ENCODE measurements at regions not wholly inside any gene's neighbourhood (a gene's known extent, or its start where the extent isn't known, plus 50 kb on each side); places are given as distances from the start of the nearest gene placed in this dataset.

DNA sequence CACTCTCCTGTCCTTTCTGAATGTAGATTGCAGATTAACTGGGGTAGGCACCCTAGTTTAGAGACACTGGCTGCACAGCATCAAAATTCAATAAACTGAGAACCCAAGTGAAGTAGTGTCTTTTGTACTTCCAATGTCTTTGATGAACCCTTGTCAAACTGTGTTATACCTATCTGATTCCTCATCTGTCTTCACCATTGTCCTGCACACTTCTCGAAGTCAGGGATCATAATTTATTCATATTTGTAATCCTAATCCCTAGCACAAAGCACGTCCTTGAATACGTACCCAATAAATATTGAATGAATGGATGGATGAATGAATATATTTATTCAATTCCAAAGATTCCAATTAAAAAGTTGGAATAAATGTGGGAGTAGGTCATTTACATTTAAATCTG is 256.6 kb upstream of the PTBP2 start:
- Mint-ChIP-seq H3K9me3 (peaks cover 0 to 4% (median 3%) of the 10 kb centered on the region in 7 donors), H3K36me3 (no peaks in the 10 kb centered on the region)

DNA sequence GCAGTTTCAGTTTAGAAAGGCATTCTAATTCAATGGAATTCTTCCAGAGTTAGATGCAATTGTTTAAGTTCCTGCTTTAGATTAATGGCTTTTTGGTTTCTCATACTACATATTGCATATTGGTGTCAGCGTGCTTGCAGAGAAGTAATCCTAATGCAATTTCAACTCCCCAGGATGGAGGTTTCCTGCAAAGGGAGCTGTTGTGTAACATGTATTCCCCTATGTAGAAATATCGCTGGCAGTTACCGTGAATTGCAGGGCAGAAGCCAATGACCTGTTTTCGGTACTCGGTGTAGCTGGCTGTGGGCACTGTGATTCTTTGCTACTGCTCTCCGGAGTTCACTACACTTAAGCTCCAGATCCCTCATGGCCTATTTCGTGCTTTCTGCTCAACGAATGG is 256.1 kb upstream of the PTBP2 start:
- Mint-ChIP-seq H3K27me3 (ENCODE audit: low read depth in 3 of 3) (no peaks in the 10 kb centered on the region), H3K4me1 (peaks cover 2% of the 10 kb centered on the region), H3K36me3 (no peaks in the 10 kb centered on the region), H3K4me3 (no peak overlapping the region), H3K27ac (no peak overlapping the region), H3K9me3 (peaks cover 0 to 6% (median 4%) of the 10 kb centered on the region in 7 donors)
- TF ChIP-seq, protein P1, sequence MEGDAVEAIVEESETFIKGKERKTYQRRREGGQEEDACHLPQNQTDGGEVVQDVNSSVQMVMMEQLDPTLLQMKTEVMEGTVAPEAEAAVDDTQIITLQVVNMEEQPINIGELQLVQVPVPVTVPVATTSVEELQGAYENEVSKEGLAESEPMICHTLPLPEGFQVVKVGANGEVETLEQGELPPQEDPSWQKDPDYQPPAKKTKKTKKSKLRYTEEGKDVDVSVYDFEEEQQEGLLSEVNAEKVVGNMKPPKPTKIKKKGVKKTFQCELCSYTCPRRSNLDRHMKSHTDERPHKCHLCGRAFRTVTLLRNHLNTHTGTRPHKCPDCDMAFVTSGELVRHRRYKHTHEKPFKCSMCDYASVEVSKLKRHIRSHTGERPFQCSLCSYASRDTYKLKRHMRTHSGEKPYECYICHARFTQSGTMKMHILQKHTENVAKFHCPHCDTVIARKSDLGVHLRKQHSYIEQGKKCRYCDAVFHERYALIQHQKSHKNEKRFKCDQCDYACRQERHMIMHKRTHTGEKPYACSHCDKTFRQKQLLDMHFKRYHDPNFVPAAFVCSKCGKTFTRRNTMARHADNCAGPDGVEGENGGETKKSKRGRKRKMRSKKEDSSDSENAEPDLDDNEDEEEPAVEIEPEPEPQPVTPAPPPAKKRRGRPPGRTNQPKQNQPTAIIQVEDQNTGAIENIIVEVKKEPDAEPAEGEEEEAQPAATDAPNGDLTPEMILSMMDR (IDR thresholded peaks at IDR 0.05) = no peak
- no peaks in the 10 kb centered on the region for H3K36me3 ChIP-seq (replicated peaks in 1 of 2; ENCODE audit: control insufficient read depth in 1 of 2, insufficient read depth in 2 of 2, low read length in 2 of 2)
- H3K27me3 ChIP-seq (ENCODE audit: control insufficient read depth in 2 of 2, insufficient read depth in 2 of 2, low read length in 2 of 2) = no peaks in the 10 kb centered on the region
- whole genome bisulfite sequencing (ENCODE audit: insufficient coverage) = 59% methylated on average over 4 of the region's 8 CpGs
- H3K4me1 ChIP-seq (ENCODE audit: control insufficient read depth in 1 of 2, insufficient read depth in 2 of 2, low read length in 2 of 2) = no peaks in the 10 kb centered on the region
- intact Hi-C loops (cut with micrococcal nuclease) = no loop called here
- H3K79me2 ChIP-seq (ENCODE audit: insufficient read depth, low read length) = no peaks in the 10 kb centered on the region
- no peak for DNase-seq
- no peaks in the 10 kb centered on the region for H4K20me1 ChIP-seq (ENCODE audit: insufficient read depth, low read length)
- no peaks in the 10 kb centered on the region for H3K9me3 ChIP-seq (replicated peaks in 1 of 2; ENCODE audit: control insufficient read depth in 1 of 2, insufficient read depth in 1 of 2, low read length in 2 of 2)
- no peak overlapping the region for H3K4me2 ChIP-seq (replicated peaks; ENCODE audit: extremely low read depth, low read length, poor library complexity, severe bottlenecking)
- H3K9ac ChIP-seq (ENCODE audit: insufficient read depth, low read length, poor library complexity, severe bottlenecking) = no peak overlapping the region
- no peak overlapping the region for H2AFZ ChIP-seq (ENCODE audit: insufficient read depth, low read depth, low read length, poor library complexity, severe bottlenecking)
- no peak overlapping the region for H3K27ac ChIP-seq (ENCODE audit: low read depth in 1 of 2, low read length in 2 of 2)
- no peak overlapping the region for H3K4me3 ChIP-seq (replicated peaks in 1 of 3; ENCODE audit: low read depth in 2 of 3, low read length in 3 of 3)

More for the DNA sequence above, 256.6 kb upstream of the PTBP2 start:
- intact Hi-C loops (cut with micrococcal nuclease) = no loop called here
- Histone ChIP-seq H3K79me2 (ENCODE audit: insufficient read depth, low read length) (no peaks in the 10 kb centered on the region), H3K4me3 (replicated peaks in 1 of 3; ENCODE audit: low read depth in 2 of 3, low read length in 3 of 3) (no peak overlapping the region), H3K4me2 (replicated peaks; ENCODE audit: extremely low read depth, low read length, poor library complexity, severe bottlenecking) (no peak overlapping the region), H3K36me3 (replicated peaks in 1 of 2; ENCODE audit: control insufficient read depth in 1 of 2, insufficient read depth in 2 of 2, low read length in 2 of 2) (no peaks in the 10 kb centered on the region), H3K4me1 (ENCODE audit: control insufficient read depth in 1 of 2, insufficient read depth in 2 of 2, low read length in 2 of 2) (no peaks in the 10 kb centered on the region), H3K9ac (ENCODE audit: insufficient read depth, low read length, poor library complexity, severe bottlenecking) (no peak overlapping the region), H3K9me3 (replicated peaks in 1 of 2; ENCODE audit: control insufficient read depth in 1 of 2, insufficient read depth in 1 of 2, low read length in 2 of 2) (no peaks in the 10 kb centered on the region), H3K27me3 (ENCODE audit: control insufficient read depth in 2 of 2, insufficient read depth in 2 of 2, low read length in 2 of 2) (no peaks in the 10 kb centered on the region), H2AFZ (ENCODE audit: insufficient read depth, low read depth, low read length, poor library complexity, severe bottlenecking) (no peak overlapping the region), H4K20me1 (ENCODE audit: insufficient read depth, low read length) (no peaks in the 10 kb centered on the region), H3K27ac (ENCODE audit: low read depth in 1 of 2, low read length in 2 of 2) (no peak overlapping the region)
- no CpG with 5 or more reads among the region's 3 CpGs for WGBS (ENCODE audit: insufficient coverage)
- Mint-ChIP-seq H3K4me3 (no peak overlapping the region), H3K4me1 (peaks cover 2% of the 10 kb centered on the region), H3K27me3 (ENCODE audit: low read depth in 3 of 3) (no peaks in the 10 kb centered on the region), H3K27ac (no peak overlapping the region)
- TF ChIP-seq, protein P1 (IDR thresholded peaks at IDR 0.05) = no peak
- DNase-seq = no peak

All from CD14-positive monocyte (primary cell).